ENCODE measurements at regions not wholly inside any gene's neighbourhood (a gene's known extent, or its start where the extent isn't known, plus 50 kb on each side); places are given as distances from the start of the nearest gene placed in this dataset.

- no peak overlapping the region for H3K9ac ChIP-seq (ENCODE audit: low read depth in 1 of 2, low read length in 2 of 2)
- H3K27ac ChIP-seq (ENCODE audit: low read depth in 1 of 2, low read length in 2 of 2), result no peak overlapping the region
- DNase-seq (ENCODE audit: low spot score), result no peak
- no peaks in the 10 kb centered on the region for H3K36me3 ChIP-seq (ENCODE audit: control insufficient read depth in 4 of 4, insufficient read depth in 3 of 4, low read depth in 1 of 4, low read length in 3 of 4)
- H3K27me3 ChIP-seq (ENCODE audit: control insufficient read depth in 4 of 4, insufficient read depth in 4 of 4, low read length in 3 of 4), result peaks cover 0 to 6% (median 2%) of the 10 kb centered on the region in 4 donors
- H3K4me1 ChIP-seq (ENCODE audit: control insufficient read depth in 4 of 4, insufficient read depth in 4 of 4, low read length in 3 of 4), result no peaks in the 10 kb centered on the region
- WGBS, result 90% methylated on average over 1 of the region's 1 CpG
- H3K4me3 ChIP-seq (ENCODE audit: low read depth in 1 of 3, low read length in 3 of 3), result no peak overlapping the region
- TF ChIP-seq ATF3 (IDR thresholded peaks at IDR 0.05) (no peak), FOXA2 (IDR thresholded peaks at IDR 0.05) (no peak), CTCF (IDR thresholded peaks at IDR 0.05; ENCODE audit: low read depth, low read length, missing input control) (no peak), REST (IDR thresholded peaks at IDR 0.05) (no peak)
- H3K9me3 ChIP-seq (ENCODE audit: control insufficient read depth in 4 of 4, low read length in 3 of 4), result no peaks in the 10 kb centered on the region
These were observed 572.4 kb upstream of the MGMT start for GRCh38 chr10:128894641-128895040.

GRCh38 chr10:128895473-128895872 lies 571.6 kb upstream of the MGMT start:
- H3K4me3 ChIP-seq (ENCODE audit: low read depth in 1 of 3, low read length in 3 of 3), result no peak overlapping the region
- DNase-seq (ENCODE audit: low spot score), result no peak
- peaks cover 0 to 12% (median 2%) of the 10 kb centered on the region in 4 donors for H3K27me3 ChIP-seq (ENCODE audit: control insufficient read depth in 4 of 4, insufficient read depth in 4 of 4, low read length in 3 of 4)
- no peaks in the 10 kb centered on the region for H3K9me3 ChIP-seq (ENCODE audit: control insufficient read depth in 4 of 4, low read length in 3 of 4)
- TF ChIP-seq RAD21 (IDR thresholded peaks at IDR 0.05), result no peak
- no peak for TF ChIP-seq SP1 (IDR thresholded peaks at IDR 0.05)
- TF ChIP-seq NR2F2 (IDR thresholded peaks at IDR 0.05), result no peak
- no peak for TF ChIP-seq EGR1 (IDR thresholded peaks at IDR 0.05; ENCODE audit: low read depth in 2 of 2)
- no peak for TF ChIP-seq CTCF (IDR thresholded peaks at IDR 0.05; ENCODE audit: low read depth, low read length, missing input control)
- no peak for TF ChIP-seq GABPA (IDR thresholded peaks at IDR 0.05 in 1 of 2, conservative IDR thresholded peaks at IDR 0.05 in 1 of 2)
- TF ChIP-seq FOXA1 (IDR thresholded peaks at IDR 0.05), result no peak
- no peak for TF ChIP-seq HNF4G (IDR thresholded peaks at IDR 0.05)
- no peak for TF ChIP-seq FOXA2 (IDR thresholded peaks at IDR 0.05)
- TF ChIP-seq MAX (IDR thresholded peaks at IDR 0.05), result no peak
- no peak for TF ChIP-seq TAF1 (conservative IDR thresholded peaks at IDR 0.05)
- TF ChIP-seq REST (IDR thresholded peaks at IDR 0.05), result no peak
- TF ChIP-seq JUND (IDR thresholded peaks at IDR 0.05), result no peak
- no peak for TF ChIP-seq YY1 (IDR thresholded peaks at IDR 0.05)
- TF ChIP-seq RXRA (IDR thresholded peaks at IDR 0.05), result no peak
- no peak for TF ChIP-seq ZBTB33 (IDR thresholded peaks at IDR 0.05)
- TF ChIP-seq ATF3 (IDR thresholded peaks at IDR 0.05), result no peak
- no peak for TF ChIP-seq HNF4A (conservative IDR thresholded peaks at IDR 0.05)
- H3K9ac ChIP-seq (ENCODE audit: low read depth in 1 of 2, low read length in 2 of 2), result no peak overlapping the region
- no peaks in the 10 kb centered on the region for H3K36me3 ChIP-seq (ENCODE audit: control insufficient read depth in 4 of 4, insufficient read depth in 3 of 4, low read depth in 1 of 4, low read length in 3 of 4)
- no peak overlapping the region for H3K27ac ChIP-seq (ENCODE audit: low read depth in 1 of 2, low read length in 2 of 2)
- no peaks in the 10 kb centered on the region for H3K4me1 ChIP-seq (ENCODE audit: control insufficient read depth in 4 of 4, insufficient read depth in 4 of 4, low read length in 3 of 4)

Data from liver (tissue), 8 donors.